IMR-90 (cell line): ENCODE measurements at regions not wholly inside any gene's neighbourhood (a gene's known extent, or its start where the extent isn't known, plus 50 kb on each side); places are given as distances from the start of the nearest gene placed in this dataset.

Experiments used
- ATAC-seq: fragments of 200-7000 bp; cut with Tn5 transposase; 2 replicates; pipeline ENCODE4 v1.9.1; 2020; ENCODE audit warnings: low read depth, mild to moderate bottlenecking, moderate library complexity
- BruUV-seq: library from RNA; stranded (reverse); fragments of 400-500 nt; replicated peaks from 2 replicates; lab custom pipeline; 2021; lab: Mats Ljungman, UMichigan
- CTCF ChIA-PET: fragments of 300-600 bp; formaldehyde crosslinking; extraction: SDS; loops from one replicate; lab custom pipeline; 2021; ENCODE audit warnings: antibody characterized with exemption; lab: Yijun Ruan, JAX
- POLR2A ChIA-PET: fragments of 300-600 bp; sonication (Branson Sonifier 250); formaldehyde crosslinking; loops from one replicate; lab custom pipeline; 2022; ENCODE audit warnings: antibody characterized with exemption; ENCODE audit not compliant: unreplicated experiment; lab: Charles Lee
- DNase-seq: peaks from one replicate; pipeline ENCODE4 v3.0.0; 2013
- H2AFZ ChIP-seq: replicated peaks from 2 replicates; pipeline ENCODE3; 2013; ENCODE audit warnings: low read length, mild to moderate bottlenecking; ENCODE audit not compliant: poor library complexity
- H2AK5ac ChIP-seq: 2 replicates; pipeline ENCODE4 v1.6.1; 2013; ENCODE audit warnings: low read depth, low read length, inconsistent platforms
- H2AK9ac ChIP-seq: replicated peaks from 2 replicates; pipeline ENCODE3; 2013; ENCODE audit warnings: mild to moderate bottlenecking, low read depth, low read length, moderate library complexity; ENCODE audit not compliant: poor library complexity
- H2BK120ac ChIP-seq: 2 replicates; pipeline ENCODE4 v1.6.1; 2013; ENCODE audit warnings: low read depth, low read length, inconsistent platforms
- H2BK15ac ChIP-seq: 3 replicates; pipeline ENCODE4 v1.6.1; 2013; ENCODE audit warnings: low read depth, low read length, inconsistent platforms
- H2BK20ac ChIP-seq: 2 replicates; pipeline ENCODE4 v1.6.1; 2013; ENCODE audit warnings: low read depth, mild to moderate bottlenecking, inconsistent platforms, low read length, moderate library complexity
- H2BK5ac ChIP-seq: 2 replicates; pipeline ENCODE4 v1.6.1; 2013; ENCODE audit warnings: mild to moderate bottlenecking, low read depth, low read length, inconsistent platforms; ENCODE audit not compliant: poor library complexity, severe bottlenecking
- H3K14ac ChIP-seq: replicated peaks from 2 replicates; pipeline ENCODE4 v1.6.1; 2013; ENCODE audit warnings: low read depth, low read length, inconsistent platforms
- H3K18ac ChIP-seq: 2 replicates; pipeline ENCODE4 v1.6.1; 2013; ENCODE audit warnings: low read depth, low read length, control low read depth
- H3K23ac ChIP-seq: 2 replicates; pipeline ENCODE4 v1.6.1; 2013; ENCODE audit warnings: low read depth, low read length, inconsistent platforms
- H3K27ac ChIP-seq: 2 replicates; pipeline ENCODE4 v1.5.1; 2013; ENCODE audit warnings: mild to moderate bottlenecking, control low read depth, low read length; ENCODE audit not compliant: insufficient read depth
- H3K27me3 ChIP-seq: 2 replicates; pipeline ENCODE4 v1.6.1; 2013; ENCODE audit warnings: low read length; ENCODE audit not compliant: control insufficient read depth, insufficient read depth
- H3K36me3 ChIP-seq: 2 replicates; pipeline ENCODE4 v1.6.1; 2013; ENCODE audit warnings: low read length, mixed read lengths; ENCODE audit not compliant: control insufficient read depth, insufficient read depth
- H3K4ac ChIP-seq: 2 replicates; pipeline ENCODE4 v1.6.1; 2013; ENCODE audit warnings: low read depth, low read length, inconsistent platforms
- H3K4me1 ChIP-seq: 2 replicates; pipeline ENCODE4 v1.6.1; 2013; ENCODE audit warnings: low read length, mixed read lengths; ENCODE audit not compliant: control insufficient read depth, insufficient read depth
- H3K4me2 ChIP-seq: 2 replicates; pipeline ENCODE4 v1.6.1; 2013; ENCODE audit warnings: low read depth, mild to moderate bottlenecking, control low read depth, low read length, moderate library complexity
- H3K4me3 ChIP-seq: 2 replicates; pipeline ENCODE4 v1.5.1; 2013; ENCODE audit warnings: low read depth, mild to moderate bottlenecking, control low read depth, low read length, moderate library complexity; ENCODE audit not compliant: insufficient read depth
- H3K56ac ChIP-seq: 2 replicates; pipeline ENCODE4 v1.6.1; 2013; ENCODE audit warnings: low read length, inconsistent platforms; ENCODE audit not compliant: insufficient read depth; ENCODE audit errors: extremely low read depth
- H3K79me1 ChIP-seq, 2 experiments: 2 replicates each; pipeline ENCODE4 v1.6.1; 2013; ENCODE audit warnings: low read length in 2 of 2, inconsistent platforms in 1 of 2, low read depth in 1 of 2
- H3K9ac ChIP-seq: 2 replicates; pipeline ENCODE4 v1.6.1; 2013; ENCODE audit warnings: low read depth, low read length, control low read depth
- H3K9me1 ChIP-seq: 2 replicates; pipeline ENCODE4 v1.6.1; 2013; ENCODE audit warnings: low read length, inconsistent platforms; ENCODE audit not compliant: insufficient read depth
- H3K9me3 ChIP-seq: 2 replicates; pipeline ENCODE4 v1.6.1; 2013; ENCODE audit warnings: low read length; ENCODE audit not compliant: control insufficient read depth, insufficient read depth
- H4K20me1 ChIP-seq: 2 replicates; pipeline ENCODE4 v1.6.1; 2013; ENCODE audit warnings: low read length, inconsistent platforms; ENCODE audit not compliant: insufficient read depth
- H4K5ac ChIP-seq: 2 replicates; pipeline ENCODE4 v1.6.1; 2013; ENCODE audit warnings: mild to moderate bottlenecking, low read depth, low read length, control low read depth
- H4K8ac ChIP-seq, 2 experiments: 2 replicates each; pipeline ENCODE4 v1.6.1; 2013; ENCODE audit warnings: low read depth in 2 of 2, low read length in 2 of 2, control low read depth in 1 of 2, inconsistent platforms in 1 of 2
- H4K91ac ChIP-seq: 2 replicates; pipeline ENCODE4 v1.6.1; 2013; ENCODE audit warnings: low read depth, low read length, inconsistent platforms; ENCODE audit not compliant: insufficient read depth
- CEBPB ChIP-seq: IDR thresholded peaks from 2 replicates; pipeline ENCODE4 v1.6.1; 2012; ENCODE audit warnings: low read depth, low read length, improper control_type of control experiment
- CHD1 ChIP-seq: IDR thresholded peaks from 2 replicates; pipeline ENCODE4 v1.6.1; 2012; ENCODE audit warnings: low read depth, low read length, improper control_type of control experiment
- NFE2L2 ChIP-seq: fragments of 150-350 bp; IDR thresholded peaks from 2 replicates; pipeline ENCODE4 v1.6.1; 2016; ENCODE audit warnings: low read depth, mild to moderate bottlenecking, low read length
- RCOR1 ChIP-seq: IDR thresholded peaks from 2 replicates; pipeline ENCODE4 v1.6.1; 2012; ENCODE audit warnings: mild to moderate bottlenecking, low read length, improper control_type of control experiment; ENCODE audit not compliant: insufficient replicate concordance
- RFX5 ChIP-seq: IDR thresholded peaks from 2 replicates; pipeline ENCODE4 v1.8.0; 2012; ENCODE audit warnings: low read depth, mild to moderate bottlenecking, low read length, moderate library complexity
- SMC3 ChIP-seq: fragments of 150-350 bp; IDR thresholded peaks from 2 replicates; pipeline ENCODE4 v1.6.1; 2016; ENCODE audit warnings: low read depth, mild to moderate bottlenecking, antibody characterized with exemption, low read length, moderate library complexity
- WGBS, 2 experiments: methylation state at CpG; one replicate each; pipeline versions ENCODE4 v1.1.5 to v1.1.7; 2013; ENCODE audit warnings: missing lambda C conversion rate in 2 of 2; ENCODE audit not compliant: insufficient read length in 1 of 2; ENCODE audit errors: extremely low coverage in 2 of 2; 5-methylcytosine and 5-hydroxymethylcytosine counted together
- dilution Hi-C: fragments of 300-500 bp; cut with HindIII; formaldehyde crosslinking; loops from one replicate; pipeline ENCODE4 v1.14.3; 2018; ENCODE audit warnings: low sequenced_read_pairs; ENCODE audit not compliant: unreplicated experiment
- in situ Hi-C: fragments of 300-500 bp; cut with MboI; formaldehyde crosslinking; loops from 3 replicates; pipeline ENCODE4 v1.14.3; 2019; ENCODE audit warnings: low sequenced_read_pairs, inconsistent platforms, mixed read lengths
- intact Hi-C: fragments of 100-400 bp; cut with micrococcal nuclease; formaldehyde crosslinking; loops from 2 replicates; pipeline ENCODE4 v1.10.0; 2022

GRCh38 chr3:143201870-143202752 lies 82.5 kb downstream of the CHST2 start:
- no peak overlapping the region for H3K18ac ChIP-seq
- ATAC-seq (no peak), DNase-seq (no peak)
- H3K9ac ChIP-seq: no peak overlapping the region
- peaks cover 1% of the 10 kb centered on the region; the same call in 1 of the 2 replicates for H3K4me1 ChIP-seq
- no peak for TF ChIP-seq SMC3
- no peak for TF ChIP-seq RCOR1
- TF ChIP-seq CHD1: no peak
- TF ChIP-seq NFE2L2: no peak
- no peak for TF ChIP-seq RFX5
- no peak for TF ChIP-seq CEBPB
- no peaks in the 10 kb centered on the region for H3K9me1 ChIP-seq
- no peak overlapping the region for H3K27ac ChIP-seq
- in situ Hi-C loops: no loop called here
- H3K27me3 ChIP-seq: no peaks in the 10 kb centered on the region
- no peak overlapping the region for H3K23ac ChIP-seq
- H2BK15ac ChIP-seq: no peak overlapping the region
- H3K4me2 ChIP-seq: no peak overlapping the region
- no peak overlapping the region for H2BK5ac ChIP-seq
- no peak overlapping the region for H2AK9ac ChIP-seq
- 50% methylated on average over 1 of the region's 13 CpGs; no CpG with 5 or more reads in 1 of the 2 experiments for WGBS, 2 experiments
- H3K14ac ChIP-seq: no peak overlapping the region
- no peak overlapping the region for H2AK5ac ChIP-seq
- no peak overlapping the region for H3K4me3 ChIP-seq
- CTCF ChIA-PET: interaction anchor here (2.0 kb wide), 1 partner anchor 12 kb away, joined by 6 read pairs; no protein-coding TSS in a partner anchor
- H4K91ac ChIP-seq: no peak overlapping the region
- H2BK20ac ChIP-seq: no peak overlapping the region
- no peak overlapping the region for H4K5ac ChIP-seq
- no peak overlapping the region for H4K8ac ChIP-seq
- no peak overlapping the region for H3K4ac ChIP-seq
- H3K79me1 ChIP-seq: no peaks in the 10 kb centered on the region
- POLR2A ChIA-PET: no interaction called here
- no peaks in the 10 kb centered on the region for H3K9me3 ChIP-seq
- no peaks in the 10 kb centered on the region for H3K36me3 ChIP-seq
- dilution Hi-C loops: no loop called here
- intact Hi-C loops: no loop called here
- H4K20me1 ChIP-seq: no peaks in the 10 kb centered on the region
- no peak overlapping the region for H2BK120ac ChIP-seq
- no peak overlapping the region for H3K56ac ChIP-seq
- no TSS peak for BruUV-seq
- peak overlapping the region; percentile 55 for H2AFZ ChIP-seq
